Upper lobe of left lung (tissue), 4 donors: ENCODE measurements at regions not wholly inside any gene's neighbourhood (a gene's known extent, or its start where the extent isn't known, plus 50 kb on each side); places are given as distances from the start of the nearest gene placed in this dataset.

Experiments used
- CTCF ChIP-seq, 6 experiments: fragments of 450-650 bp in 4 of 6; fragments of 200-600 bp in 2 of 6; sonication (generic) in 2 of 6; IDR thresholded peaks; one replicate each; pipeline ENCODE4 v1.5.1; 2016 to 2019; ENCODE audit warnings: antibody characterized with exemption in 6 of 6
- POLR2A ChIP-seq, 4 donors: fragments of 450-650 bp; IDR thresholded peaks; one replicate each; pipeline ENCODE4 v1.5.1; 2016 to 2017; ENCODE audit warnings: antibody characterized with exemption in 4 of 4, mild to moderate bottlenecking in 2 of 4
- POLR2AphosphoS5 ChIP-seq, 2 donors: sonication (generic); formaldehyde crosslinking; IDR thresholded peaks; one replicate each; pipeline ENCODE4 v1.5.1; 2017; ENCODE audit warnings: antibody characterized with exemption in 2 of 2

- no peak for TF ChIP-seq CTCF (IDR thresholded peaks at IDR 0.05)
- no peak for TF ChIP-seq POLR2A (IDR thresholded peaks at IDR 0.05)
- TF ChIP-seq POLR2AphosphoS5 (IDR thresholded peaks at IDR 0.05), result no peak
Observed at GRCh38 chrX:150303386-150304097, 59.6 kb upstream of the MAMLD1 start.
